ENCODE measurements at regions not wholly inside any gene's neighbourhood (a gene's known extent, or its start where the extent isn't known, plus 50 kb on each side); places are given as distances from the start of the nearest gene placed in this dataset.
A peak's percentile ranks its signal among the peaks of the same experiment; 100 is the strongest.
"Not testable (repeated sequence)": the region's sequence is repeated elsewhere in the genome, so short reads cannot be mapped to it uniquely, and the experiment has no call there.

GRCh38 chr6:43927532-43928210 lies 157.7 kb downstream of the VEGFA start:
- H3K36me3 ChIP-seq (ENCODE audit: control insufficient read depth in 1 of 2, insufficient read depth in 2 of 2, low read length in 2 of 2) = no peaks in the 10 kb centered on the region
- no peak overlapping the region for H3K9ac ChIP-seq (ENCODE audit: low read length)
- no peak overlapping the region for H3K4me3 ChIP-seq (ENCODE audit: low read depth, low read length)
- DNase-seq = no peak
- H3K18ac ChIP-seq (ENCODE audit: low read length) = no peak overlapping the region
- no peak overlapping the region for H3K4ac ChIP-seq (ENCODE audit: low read depth, low read length)
- H2BK5ac ChIP-seq (ENCODE audit: low read depth, low read length, poor library complexity) = no peak overlapping the region
- no peak overlapping the region for H4K12ac ChIP-seq (ENCODE audit: low read depth, low read length)
- H3K9me3 ChIP-seq (ENCODE audit: insufficient read depth, low read depth, low read length) = peaks cover 2% of the 10 kb centered on the region
- no peak overlapping the region for H4K8ac ChIP-seq (ENCODE audit: low read depth, low read length)
- no peak overlapping the region for H3K27ac ChIP-seq (ENCODE audit: low read depth, low read length)
- no peak overlapping the region for H4K91ac ChIP-seq (ENCODE audit: low read depth, low read length)
- no peak overlapping the region for H2BK120ac ChIP-seq (ENCODE audit: insufficient read depth, low read length, poor library complexity)
- WGBS (ENCODE audit: extremely low coverage, insufficient coverage, insufficient read length) = no CpG with 5 or more reads among the region's 4 CpGs
- H2AFZ ChIP-seq (ENCODE audit: insufficient read depth, low read length, poor library complexity) = no peak overlapping the region
- H3K4me1 ChIP-seq (ENCODE audit: control insufficient read depth in 1 of 2, insufficient read depth in 2 of 2, low read length in 2 of 2) = peaks cover 0 to 2% of the 10 kb centered on the region in 2 experiments
- H2AK5ac ChIP-seq (ENCODE audit: low read length) = no peak overlapping the region
- H3K79me2 ChIP-seq (ENCODE audit: control insufficient read depth, insufficient read depth, low read length, poor library complexity) = no peaks in the 10 kb centered on the region
- no peak overlapping the region for H3K14ac ChIP-seq (ENCODE audit: low read length)
- no peaks in the 10 kb centered on the region for H3K27me3 ChIP-seq (ENCODE audit: insufficient read depth, low read length)
- H3K79me1 ChIP-seq (ENCODE audit: low read length) = no peaks in the 10 kb centered on the region
- no peak overlapping the region for H2BK12ac ChIP-seq (ENCODE audit: low read length)
- no peak overlapping the region for H3K4me2 ChIP-seq (ENCODE audit: low read length)
- H3K23ac ChIP-seq (ENCODE audit: low read length) = no peak overlapping the region

GRCh38 chr6:43926634-43927531 lies 156.9 kb downstream of the VEGFA start:
- H3K4ac ChIP-seq (ENCODE audit: low read depth, low read length) = no peak overlapping the region
- H3K9me3 ChIP-seq (ENCODE audit: insufficient read depth, low read depth, low read length) = peaks cover 2% of the 10 kb centered on the region
- H3K36me3 ChIP-seq (ENCODE audit: control insufficient read depth in 1 of 2, insufficient read depth in 2 of 2, low read length in 2 of 2) = no peaks in the 10 kb centered on the region
- H4K91ac ChIP-seq (ENCODE audit: low read depth, low read length) = no peak overlapping the region
- peaks cover 0 to 2% of the 10 kb centered on the region in 2 experiments for H3K4me1 ChIP-seq (ENCODE audit: control insufficient read depth in 1 of 2, insufficient read depth in 2 of 2, low read length in 2 of 2)
- DNase-seq = peak; percentile 72 to 86
- H3K27me3 ChIP-seq (ENCODE audit: insufficient read depth, low read length) = no peaks in the 10 kb centered on the region
- no peak overlapping the region for H3K27ac ChIP-seq (ENCODE audit: low read depth, low read length)
- H3K4me3 ChIP-seq (ENCODE audit: low read depth, low read length) = no peak overlapping the region
- no peak overlapping the region for H2BK5ac ChIP-seq (ENCODE audit: low read depth, low read length, poor library complexity)
- H2AK5ac ChIP-seq (ENCODE audit: low read length) = no peak overlapping the region
- no peaks in the 10 kb centered on the region for H3K79me2 ChIP-seq (ENCODE audit: control insufficient read depth, insufficient read depth, low read length, poor library complexity)
- H3K18ac ChIP-seq (ENCODE audit: low read length) = no peak overlapping the region
- no peak overlapping the region for H2BK12ac ChIP-seq (ENCODE audit: low read length)
- H3K9ac ChIP-seq (ENCODE audit: low read length) = no peak overlapping the region
- no peak overlapping the region for H3K23ac ChIP-seq (ENCODE audit: low read length)
- H3K14ac ChIP-seq (ENCODE audit: low read length) = no peak overlapping the region
- no peak overlapping the region for H2AFZ ChIP-seq (ENCODE audit: insufficient read depth, low read length, poor library complexity)
- H4K8ac ChIP-seq (ENCODE audit: low read depth, low read length) = no peak overlapping the region
- no peak overlapping the region for H4K12ac ChIP-seq (ENCODE audit: low read depth, low read length)
- H2BK120ac ChIP-seq (ENCODE audit: insufficient read depth, low read length, poor library complexity) = no peak overlapping the region
- H3K79me1 ChIP-seq (ENCODE audit: low read length) = no peaks in the 10 kb centered on the region
- H3K4me2 ChIP-seq (ENCODE audit: low read length) = no peak overlapping the region
- WGBS (ENCODE audit: extremely low coverage, insufficient coverage, insufficient read length) = no CpG with 5 or more reads among the region's 17 CpGs

DNA sequence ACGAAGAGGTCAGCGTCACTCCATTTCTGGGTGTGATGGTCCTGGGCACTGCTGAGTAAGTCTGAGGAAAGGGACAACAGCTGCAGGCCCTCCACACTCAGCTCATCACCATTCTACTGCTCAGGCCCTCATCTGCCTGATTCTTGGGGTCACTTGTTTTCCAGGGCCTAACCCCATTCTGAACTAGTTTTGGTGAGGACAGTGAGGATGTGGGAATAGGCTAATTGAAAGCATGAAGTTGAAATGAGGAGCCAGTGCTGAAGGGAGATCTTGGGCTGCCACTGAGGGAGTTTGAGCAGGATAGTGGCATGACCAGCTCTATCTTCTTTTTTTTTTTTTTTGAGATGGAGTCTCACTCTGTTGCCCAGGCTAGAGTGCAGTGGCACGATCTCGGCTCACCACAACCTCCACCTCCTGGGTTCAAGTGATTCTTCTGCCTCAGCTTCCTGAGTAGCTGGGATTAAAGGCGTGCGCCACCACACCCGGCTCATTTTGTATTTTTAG lies 155.7 kb downstream of the VEGFA start:
- H3K36me3 ChIP-seq (ENCODE audit: control insufficient read depth in 1 of 2, insufficient read depth in 2 of 2, low read length in 2 of 2); H4K12ac ChIP-seq (ENCODE audit: low read depth, low read length); H3K23ac ChIP-seq (ENCODE audit: low read length); H4K8ac ChIP-seq (ENCODE audit: low read depth, low read length); H3K4ac ChIP-seq (ENCODE audit: low read depth, low read length); H3K4me1 ChIP-seq (ENCODE audit: control insufficient read depth in 1 of 2, insufficient read depth in 2 of 2, low read length in 2 of 2); H3K9ac ChIP-seq (ENCODE audit: low read length); H3K27ac ChIP-seq (ENCODE audit: low read depth, low read length); H2BK120ac ChIP-seq (ENCODE audit: insufficient read depth, low read length, poor library complexity); H3K9me3 ChIP-seq (ENCODE audit: insufficient read depth, low read depth, low read length); H2BK5ac ChIP-seq (ENCODE audit: low read depth, low read length, poor library complexity); H2BK12ac ChIP-seq (ENCODE audit: low read length); DNase-seq; H3K18ac ChIP-seq (ENCODE audit: low read length); H3K4me3 ChIP-seq (ENCODE audit: low read depth, low read length); H3K14ac ChIP-seq (ENCODE audit: low read length); H3K4me2 ChIP-seq (ENCODE audit: low read length); H4K91ac ChIP-seq (ENCODE audit: low read depth, low read length); H2AFZ ChIP-seq (ENCODE audit: insufficient read depth, low read length, poor library complexity); H3K79me2 ChIP-seq (ENCODE audit: control insufficient read depth, insufficient read depth, low read length, poor library complexity); H3K79me1 ChIP-seq (ENCODE audit: low read length); H2AK5ac ChIP-seq (ENCODE audit: low read length); H3K27me3 ChIP-seq (ENCODE audit: insufficient read depth, low read length): not testable (repeated sequence)
- no CpG with 5 or more reads among the region's 7 CpGs for WGBS (ENCODE audit: extremely low coverage, insufficient coverage, insufficient read length)

DNA sequence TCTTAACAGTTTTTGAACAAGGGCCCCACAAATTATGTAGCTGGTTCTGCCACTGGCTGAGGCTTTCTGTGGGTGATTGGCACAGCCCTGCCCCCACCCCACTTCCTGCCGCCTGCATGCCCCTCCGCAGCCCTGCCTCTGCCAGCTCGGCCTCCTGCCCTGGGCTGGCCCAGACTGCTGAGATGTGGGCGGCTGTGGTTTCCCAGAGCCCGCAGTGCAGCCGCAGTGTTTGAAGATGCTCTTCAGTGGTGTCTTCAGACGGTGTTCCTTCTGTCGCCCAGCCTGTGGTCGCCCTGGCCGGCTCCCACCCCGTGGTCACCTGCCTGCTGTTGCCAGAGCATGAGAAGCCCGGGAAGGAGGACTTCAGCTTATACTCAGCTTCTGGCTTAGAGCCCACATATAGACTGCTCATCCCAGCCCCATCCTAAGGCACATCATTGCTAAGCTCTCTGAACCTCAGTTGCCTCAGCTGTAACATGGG lies 154.3 kb downstream of the VEGFA start:
- Histone ChIP-seq H4K12ac (ENCODE audit: low read depth, low read length) (no peak overlapping the region), H3K4me2 (ENCODE audit: low read length) (no peak overlapping the region), H3K18ac (ENCODE audit: low read length) (no peak overlapping the region), H3K79me2 (ENCODE audit: control insufficient read depth, insufficient read depth, low read length, poor library complexity) (no peaks in the 10 kb centered on the region), H3K9me3 (ENCODE audit: insufficient read depth, low read depth, low read length) (peaks cover 2% of the 10 kb centered on the region), H3K27me3 (ENCODE audit: insufficient read depth, low read length) (no peaks in the 10 kb centered on the region), H2BK5ac (ENCODE audit: low read depth, low read length, poor library complexity) (no peak overlapping the region), H2AFZ (ENCODE audit: insufficient read depth, low read length, poor library complexity) (no peak overlapping the region), H3K4me3 (ENCODE audit: low read depth, low read length) (no peak overlapping the region), H4K91ac (ENCODE audit: low read depth, low read length) (no peak overlapping the region), H3K79me1 (ENCODE audit: low read length) (no peaks in the 10 kb centered on the region), H3K27ac (ENCODE audit: low read depth, low read length) (no peak overlapping the region), H3K14ac (ENCODE audit: low read length) (no peak overlapping the region), H3K4me1 (ENCODE audit: control insufficient read depth in 1 of 2, insufficient read depth in 2 of 2, low read length in 2 of 2) (peaks cover 0 to 2% of the 10 kb centered on the region in 2 experiments), H2BK120ac (ENCODE audit: insufficient read depth, low read length, poor library complexity) (no peak overlapping the region), H3K4ac (ENCODE audit: low read depth, low read length) (no peak overlapping the region), H3K23ac (ENCODE audit: low read length) (no peak overlapping the region), H3K9ac (ENCODE audit: low read length) (no peak overlapping the region), H2AK5ac (ENCODE audit: low read length) (no peak overlapping the region), H3K36me3 (ENCODE audit: control insufficient read depth in 1 of 2, insufficient read depth in 2 of 2, low read length in 2 of 2) (no peaks in the 10 kb centered on the region), H4K8ac (ENCODE audit: low read depth, low read length) (no peak overlapping the region), H2BK12ac (ENCODE audit: low read length) (no peak overlapping the region)
- no peak for DNase-seq
- WGBS (ENCODE audit: extremely low coverage, insufficient coverage, insufficient read length) = no CpG with 5 or more reads among the region's 12 CpGs

Data from trophoblast cell (in vitro differentiated cells and primary cell).